ENCODE measurements at regions not wholly inside any gene's neighbourhood (a gene's known extent, or its start where the extent isn't known, plus 50 kb on each side); places are given as distances from the start of the nearest gene placed in this dataset.
A peak's percentile ranks its signal among the peaks of the same experiment; 100 is the strongest.

GRCh38 chr4:19842471-19842870 lies 409.2 kb upstream of the SLIT2 start:
- no peak for DNase-seq (ENCODE audit: low read depth, low spot score)
- ChIA-PET CTCF (no interaction called here), POLR2A (no interaction called here)

GRCh38 chr4:19838858-19839257 lies 412.8 kb upstream of the SLIT2 start:
- no peak for DNase-seq (ENCODE audit: low read depth, low spot score)
- CTCF ChIA-PET = no interaction called here
- Histone ChIP-seq H3K9me3 (ENCODE audit: control insufficient read depth, insufficient read depth, low read length) (no peaks in the 10 kb centered on the region), H3K27ac (ENCODE audit: low read depth, low read length) (no peak overlapping the region), H3K27me3 (ENCODE audit: control insufficient read depth, insufficient read depth, low read length) (no peaks in the 10 kb centered on the region), H3K4me3 (ENCODE audit: low read depth, low read length) (no peak overlapping the region)
- POLR2A ChIA-PET = no interaction called here
- TF ChIP-seq CTCF (IDR thresholded peaks at IDR 0.05; ENCODE audit: low read depth, low read length) = no peak

More at GRCh38 chr4:19842471-19842870, 409.2 kb upstream of the SLIT2 start:
- TF ChIP-seq CTCF (IDR thresholded peaks at IDR 0.05; ENCODE audit: low read depth, low read length) = no peak
- no peaks in the 10 kb centered on the region for H3K9me3 ChIP-seq (ENCODE audit: control insufficient read depth, insufficient read depth, low read length)
- no peak overlapping the region for H3K4me3 ChIP-seq (ENCODE audit: low read depth, low read length)
- no peaks in the 10 kb centered on the region for H3K27me3 ChIP-seq (ENCODE audit: control insufficient read depth, insufficient read depth, low read length)
- no peak overlapping the region for H3K27ac ChIP-seq (ENCODE audit: low read depth, low read length)

GRCh38 chr4:19835429-19835828 lies 416.3 kb upstream of the SLIT2 start:
- ChIA-PET POLR2A (no interaction called here), CTCF (no interaction called here)
- no peak for DNase-seq (ENCODE audit: low read depth, low spot score)
- TF ChIP-seq CTCF (IDR thresholded peaks at IDR 0.05; ENCODE audit: low read depth, low read length) = no peak
- Histone ChIP-seq H3K27ac (ENCODE audit: low read depth, low read length) (no peak overlapping the region), H3K4me3 (ENCODE audit: low read depth, low read length) (no peak overlapping the region), H3K9me3 (ENCODE audit: control insufficient read depth, insufficient read depth, low read length) (no peaks in the 10 kb centered on the region), H3K27me3 (ENCODE audit: control insufficient read depth, insufficient read depth, low read length) (no peaks in the 10 kb centered on the region)

GRCh38 chr4:19832411-19832810 lies 419.3 kb upstream of the SLIT2 start:
- no peaks in the 10 kb centered on the region for H3K9me3 ChIP-seq (ENCODE audit: control insufficient read depth, insufficient read depth, low read length)

GRCh38 chr4:19831644-19832285 lies 419.9 kb upstream of the SLIT2 start:
- peak; percentile 42 for DNase-seq (ENCODE audit: low read depth, low spot score)

More at GRCh38 chr4:19832411-19832810, 419.3 kb upstream of the SLIT2 start:
- no peak for TF ChIP-seq CTCF (IDR thresholded peaks at IDR 0.05; ENCODE audit: low read depth, low read length)
- DNase-seq (ENCODE audit: low read depth, low spot score) = no peak
- H3K27ac ChIP-seq (ENCODE audit: low read depth, low read length) = no peak overlapping the region
- no peak overlapping the region for H3K4me3 ChIP-seq (ENCODE audit: low read depth, low read length)
- CTCF ChIA-PET = no interaction called here
- POLR2A ChIA-PET = no interaction called here
- H3K27me3 ChIP-seq (ENCODE audit: control insufficient read depth, insufficient read depth, low read length) = no peaks in the 10 kb centered on the region

More at GRCh38 chr4:19831644-19832285, 419.9 kb upstream of the SLIT2 start:
- Histone ChIP-seq H3K27ac (ENCODE audit: low read depth, low read length) (no peak overlapping the region), H3K27me3 (ENCODE audit: control insufficient read depth, insufficient read depth, low read length) (no peaks in the 10 kb centered on the region), H3K9me3 (ENCODE audit: control insufficient read depth, insufficient read depth, low read length) (no peaks in the 10 kb centered on the region), H3K4me3 (ENCODE audit: low read depth, low read length) (no peak overlapping the region)
- ChIA-PET CTCF (no interaction called here), POLR2A (no interaction called here)
- no peak for TF ChIP-seq CTCF (IDR thresholded peaks at IDR 0.05; ENCODE audit: low read depth, low read length)
